H1 (cell line): ENCODE measurements at regions not wholly inside any gene's neighbourhood (a gene's known extent, or its start where the extent isn't known, plus 50 kb on each side); places are given as distances from the start of the nearest gene placed in this dataset.

Experiments
- GABPA ChIP-seq: IDR thresholded peaks from 2 replicates; pipeline ENCODE4 v1.6.1; 2011; ENCODE audit warnings: mild to moderate bottlenecking, low read length, moderate library complexity, borderline replicate concordance; ENCODE audit not compliant: insufficient read depth
- POLR2A ChIP-seq, 2 experiments: IDR thresholded peaks; 1 replicate in 1 of 2; 2 replicates in 1 of 2; pipeline ENCODE4 v1.6.1; 2011; ENCODE audit warnings: low read depth in 2 of 2, low read length in 2 of 2, mild to moderate bottlenecking in 2 of 2; ENCODE audit errors: control extremely low read depth in 1 of 2
- TF ChIP-seq, protein P1 (sequence below): IDR thresholded peaks from 2 replicates; pipeline ENCODE4 v1.6.1; 2011; ENCODE audit warnings: low read length, improper control_type of control experiment

DNA sequence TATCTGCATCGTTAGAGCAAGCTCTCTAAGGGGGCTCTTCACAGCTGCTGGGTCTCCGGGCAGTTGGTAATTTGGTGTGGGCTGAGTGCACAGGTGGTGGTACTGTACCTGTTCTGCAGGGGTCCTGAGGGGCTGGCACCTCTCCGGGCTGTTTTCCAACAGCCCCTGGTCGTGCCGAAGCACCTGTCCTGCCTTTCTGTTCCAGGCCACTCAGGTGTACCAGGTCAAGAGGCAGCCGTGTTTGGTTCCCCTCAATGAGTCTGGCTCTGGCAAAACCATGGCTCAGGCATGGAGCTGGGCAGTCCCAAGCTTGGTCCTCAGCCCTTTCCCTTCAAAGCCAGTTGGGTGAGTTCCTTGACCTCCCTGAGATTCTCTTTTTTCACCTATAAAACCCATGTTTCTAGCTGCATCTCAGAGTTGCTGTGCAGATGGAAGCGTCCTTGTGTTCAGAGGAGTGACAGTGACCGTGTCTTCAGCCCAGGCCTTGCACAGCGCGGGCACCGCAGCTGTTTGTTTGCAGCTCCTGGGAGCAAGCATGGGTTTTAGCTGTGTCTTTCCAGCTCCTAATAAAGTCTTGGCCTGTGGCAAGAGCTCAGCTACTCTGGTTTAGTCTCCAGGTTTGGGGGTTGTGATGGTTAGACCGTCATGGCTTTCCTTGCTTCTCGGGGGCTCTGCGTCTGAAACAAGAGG is 110.9 kb downstream of the GLI2 start:
- TF ChIP-seq, protein P1, sequence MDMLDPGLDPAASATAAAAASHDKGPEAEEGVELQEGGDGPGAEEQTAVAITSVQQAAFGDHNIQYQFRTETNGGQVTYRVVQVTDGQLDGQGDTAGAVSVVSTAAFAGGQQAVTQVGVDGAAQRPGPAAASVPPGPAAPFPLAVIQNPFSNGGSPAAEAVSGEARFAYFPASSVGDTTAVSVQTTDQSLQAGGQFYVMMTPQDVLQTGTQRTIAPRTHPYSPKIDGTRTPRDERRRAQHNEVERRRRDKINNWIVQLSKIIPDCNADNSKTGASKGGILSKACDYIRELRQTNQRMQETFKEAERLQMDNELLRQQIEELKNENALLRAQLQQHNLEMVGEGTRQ = no peak
- TF ChIP-seq GABPA (no peak), POLR2A (IDR thresholded peaks at IDR 0.05; ENCODE audit: control extremely low read depth in 1 of 2, low read depth in 2 of 2, low read length in 2 of 2) (no peak)
